Activated T-cell treated with anti-CD3 and anti-CD28 coated beads for 48 hours (primary cell): ENCODE measurements at regions not wholly inside any gene's neighbourhood (a gene's known extent, or its start where the extent isn't known, plus 50 kb on each side); places are given as distances from the start of the nearest gene placed in this dataset.
"Not testable (repeated sequence)": the region's sequence is repeated elsewhere in the genome, so short reads cannot be mapped to it uniquely, and the experiment has no call there.

ENCODE experiments used
- DNase-seq: peaks from one replicate; pipeline ENCODE4 v3.0.0-alpha.2; 2020; ENCODE audit warnings: low read depth

DNA sequence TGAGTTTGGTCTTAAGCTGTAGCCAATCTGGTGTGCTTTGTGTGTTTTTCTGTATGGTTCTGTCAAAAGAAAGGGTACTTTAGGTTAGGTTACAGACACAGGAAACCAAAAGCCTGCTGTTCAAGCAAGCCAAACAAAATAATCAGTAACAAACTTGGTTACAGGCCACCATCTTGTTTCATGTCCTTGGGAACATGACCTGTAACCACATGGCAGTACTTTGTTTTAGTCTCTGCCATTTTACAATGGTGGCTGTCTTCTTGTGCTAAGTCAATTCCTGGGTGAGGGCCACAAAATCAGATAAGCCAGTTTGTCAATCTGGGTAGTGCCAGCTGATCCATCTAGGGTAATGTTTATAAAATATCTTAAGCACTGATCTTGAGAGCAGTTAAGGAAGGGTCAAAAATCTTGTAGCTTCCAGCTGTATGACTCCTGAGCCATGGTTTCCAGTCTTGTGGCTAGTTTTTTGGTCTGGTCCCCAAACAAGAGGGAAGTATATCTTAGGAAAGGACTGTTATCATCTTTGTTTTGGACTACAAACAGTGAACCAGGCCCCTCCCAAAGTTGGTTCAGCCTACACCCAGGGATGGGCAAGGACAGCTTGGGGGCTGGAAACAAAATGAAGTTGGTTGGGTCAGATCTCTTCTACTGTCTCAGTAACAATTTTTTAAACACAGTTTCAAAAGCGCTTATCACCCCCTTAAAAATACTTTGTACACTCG lies 90.0 kb downstream of the IGLL5 start:
- DNase-seq: no peak

- no peak for DNase-seq
Observed at GRCh38 chr22:22978637-22979036, 91.0 kb downstream of the IGLL5 start.

GRCh38 chr22:22979121-22979724 lies 91.1 kb upstream of the GNAZ start:
- DNase-seq: no peak

GRCh38 chr22:22979954-22980353 lies 90.4 kb upstream of the GNAZ start:
- DNase-seq: no peak

GRCh38 chr22:22981670-22982571 lies 88.4 kb upstream of the GNAZ start:
- DNase-seq: no peak

GRCh38 chr22:22982616-22983015 lies 87.7 kb upstream of the GNAZ start:
- no peak for DNase-seq

DNA sequence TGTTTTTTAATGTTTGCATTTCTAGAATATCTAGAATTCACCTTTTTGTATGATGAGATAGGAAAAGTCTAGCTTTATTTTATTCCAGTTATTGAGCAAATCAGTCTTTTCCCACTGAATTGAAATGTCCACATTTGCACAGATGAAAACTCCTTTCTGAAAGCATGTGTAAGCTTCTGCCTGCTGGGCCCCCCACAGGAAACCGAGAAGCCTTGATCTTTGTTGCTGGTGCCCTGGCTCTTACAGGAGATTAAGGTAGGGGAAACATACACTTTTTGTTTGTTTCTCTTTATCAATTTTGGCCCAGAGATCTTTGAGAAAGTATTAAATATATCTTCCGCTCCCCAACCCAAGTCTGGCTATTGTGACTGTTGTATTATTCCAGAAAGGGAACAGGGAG lies 87.2 kb upstream of the GNAZ start:
- no peak for DNase-seq

DNA sequence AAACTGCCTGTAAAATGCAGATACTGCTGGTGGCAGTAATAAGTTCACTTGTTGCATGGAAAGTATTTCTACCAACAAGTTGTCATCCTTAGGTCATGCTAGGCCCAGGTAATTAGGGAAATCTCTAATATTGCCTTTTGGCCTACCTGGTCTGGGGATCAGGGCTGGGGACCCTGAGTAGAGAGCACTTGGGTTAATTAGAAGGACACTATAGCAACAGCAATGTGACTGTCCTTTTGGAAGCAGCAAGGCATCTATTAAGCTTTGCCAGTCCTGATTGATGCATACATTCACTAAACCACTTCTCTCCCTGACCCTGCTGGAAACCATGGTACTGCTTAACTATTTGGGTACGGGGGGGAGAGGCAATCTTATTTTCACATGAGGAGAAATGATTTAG lies 86.5 kb upstream of the GNAZ start:
- DNase-seq: no peak

DNA sequence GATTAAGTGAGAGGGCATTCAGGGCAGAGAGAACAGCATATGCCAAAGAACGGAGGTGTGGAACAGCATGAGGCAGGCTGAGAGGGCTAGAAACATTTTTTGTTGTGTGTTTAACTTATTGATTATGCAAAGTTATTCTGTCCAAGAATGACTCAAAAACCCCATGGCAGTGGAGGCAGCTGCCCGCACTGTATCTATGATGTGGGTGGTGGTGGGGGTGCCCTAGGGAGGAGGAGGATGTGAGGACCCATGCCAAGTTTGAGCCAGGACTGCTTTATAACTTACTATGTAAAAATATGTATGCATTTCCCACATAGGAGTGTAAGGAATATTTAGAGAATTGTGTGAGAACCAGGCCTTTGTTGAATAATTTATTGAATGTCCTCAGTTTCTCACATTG lies 85.4 kb upstream of the GNAZ start:
- no peak for DNase-seq

DNA sequence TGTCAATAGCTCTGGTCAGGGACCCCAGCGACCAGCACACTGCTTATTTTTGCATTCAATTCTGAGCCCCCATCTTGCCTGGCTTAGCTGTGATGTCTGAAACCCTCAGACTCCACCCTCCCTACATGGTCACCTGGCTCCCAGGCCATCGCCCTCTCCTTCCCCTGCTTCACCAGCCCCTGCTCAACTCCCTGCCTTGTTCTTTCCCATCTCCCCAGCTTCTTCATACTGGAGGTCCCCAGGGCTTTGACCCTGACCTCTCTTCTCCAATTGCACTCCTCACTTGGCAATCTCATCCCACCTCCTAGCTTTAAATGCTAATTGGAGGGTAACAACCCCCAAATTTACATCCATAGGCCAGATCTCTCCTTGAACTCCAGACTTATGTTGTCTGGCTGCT lies 84.3 kb upstream of the GNAZ start:
- DNase-seq: no peak

DNA sequence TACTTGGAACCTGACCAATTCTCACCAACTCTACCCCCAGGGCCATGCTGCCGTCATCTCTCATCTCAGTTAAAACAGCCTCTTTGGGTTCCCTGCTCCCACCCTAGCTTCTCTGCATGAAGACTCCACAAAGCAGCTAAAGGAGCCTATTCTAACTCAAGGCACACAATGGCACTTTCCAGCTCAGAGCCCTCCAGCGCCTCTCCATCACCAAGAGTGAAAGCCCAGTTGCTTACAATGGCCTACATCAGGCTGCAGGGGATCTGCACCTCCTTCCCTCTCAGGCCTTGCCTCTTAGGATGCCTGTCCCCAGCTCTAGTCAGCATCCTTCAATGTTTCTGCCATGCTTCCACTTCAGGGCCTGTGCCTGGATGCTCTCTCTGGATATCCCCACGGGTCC lies 83.7 kb upstream of the GNAZ start:
- no peak for DNase-seq

GRCh38 chr22:22988150-22988549 lies 82.2 kb upstream of the GNAZ start:
- DNase-seq: no peak

DNA sequence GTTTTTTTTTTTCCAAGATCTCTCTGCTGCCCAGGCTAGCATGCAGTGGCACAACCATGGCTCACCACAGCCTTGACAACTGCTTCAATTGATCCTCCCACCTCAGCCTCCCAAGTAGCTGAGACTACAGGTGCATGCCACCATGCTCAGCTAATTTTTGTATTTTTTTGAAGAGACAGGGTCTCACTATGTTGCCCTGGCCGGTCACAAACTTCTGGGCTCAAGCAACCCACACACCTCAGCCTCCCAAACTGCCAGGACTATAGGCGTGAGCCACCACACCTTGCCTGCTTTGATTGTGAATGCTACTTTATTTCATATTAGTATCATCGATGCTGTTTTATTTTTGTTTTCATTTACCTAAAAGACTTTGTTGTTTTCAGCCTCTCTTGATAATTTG lies 81.5 kb upstream of the GNAZ start:
- no peak for DNase-seq

DNA sequence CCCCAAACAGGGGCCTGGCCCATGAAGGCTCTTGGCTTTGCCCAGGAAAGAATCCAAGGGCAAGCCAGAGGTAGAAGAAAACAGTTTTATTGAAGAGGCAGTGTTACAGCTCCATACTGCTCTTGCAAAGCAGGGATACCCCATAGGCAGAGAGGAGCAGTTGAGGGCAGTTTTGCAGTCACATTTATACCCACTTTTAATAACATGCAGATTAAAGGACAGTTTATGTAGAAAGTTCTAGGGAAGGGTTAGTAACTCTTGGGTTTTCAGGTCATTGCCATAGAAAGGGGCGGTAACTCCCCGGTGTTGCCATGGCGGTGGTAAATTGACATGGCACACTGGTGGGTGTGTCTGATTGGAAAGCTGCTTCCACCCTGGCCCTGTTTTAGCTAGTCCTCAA lies 80.5 kb upstream of the GNAZ start:
- DNase-seq: no peak

DNA sequence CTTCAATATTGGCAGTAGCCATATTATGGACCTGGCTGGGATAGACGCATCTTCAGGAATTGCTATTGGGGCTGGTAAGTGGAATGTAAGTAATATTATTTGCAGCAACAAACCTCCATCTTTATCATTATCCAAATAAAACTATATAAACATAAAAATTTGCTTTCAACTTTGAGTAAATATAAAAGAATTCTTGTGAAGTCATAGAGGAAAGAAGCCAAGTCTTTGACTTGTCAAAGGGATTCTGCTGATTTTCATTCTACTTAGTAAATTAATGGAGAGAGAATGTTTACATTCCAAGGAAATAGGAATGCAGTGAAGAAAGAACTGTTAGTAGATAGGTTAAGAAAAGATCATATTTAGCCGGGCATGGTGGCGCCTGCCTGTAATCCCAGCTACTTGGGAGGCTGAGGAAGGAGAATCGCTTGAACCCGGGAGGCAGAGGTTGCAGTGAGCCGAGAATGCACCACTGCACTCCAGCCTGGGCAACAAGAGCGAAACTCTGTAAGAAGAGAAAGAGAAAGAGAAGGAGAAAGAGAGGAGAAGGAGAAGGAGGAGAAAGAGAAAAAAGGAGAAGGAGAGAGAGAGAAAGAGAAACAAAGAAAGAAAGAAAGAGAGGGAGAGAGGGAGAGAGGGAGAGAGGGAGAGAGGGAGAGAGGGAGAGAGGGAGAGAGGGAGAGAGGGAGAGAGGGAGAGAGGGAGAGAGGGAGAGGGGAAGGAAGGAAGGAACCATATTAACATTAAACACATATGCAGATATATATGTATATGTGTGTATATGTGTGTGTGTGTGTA lies 79.4 kb upstream of the GNAZ start:
- DNase-seq: not testable (repeated sequence)

DNA sequence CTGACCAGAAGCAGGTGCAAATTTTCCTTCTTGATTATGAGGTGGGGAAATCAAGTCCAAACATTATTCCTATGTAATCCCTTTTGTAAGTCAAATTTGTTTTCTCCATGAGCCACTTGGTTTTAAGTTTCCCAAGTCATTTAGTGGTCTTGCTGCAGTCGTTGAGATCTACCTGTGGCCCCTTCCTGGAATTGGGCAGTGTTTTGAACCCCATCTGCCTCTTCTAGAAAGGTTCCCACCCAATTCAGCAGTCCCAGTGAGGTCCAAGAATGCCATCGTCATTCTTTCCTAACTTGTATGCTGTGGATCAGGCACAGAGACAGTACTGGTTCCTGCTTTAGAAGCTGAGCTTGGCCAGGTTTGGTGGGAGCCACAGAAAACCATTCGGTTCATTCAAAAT lies 77.8 kb upstream of the GNAZ start:
- no peak for DNase-seq

- DNase-seq: no peak
Observed at GRCh38 chr22:22993184-22993583, 77.1 kb upstream of the GNAZ start.

- no peak for DNase-seq
Observed at GRCh38 chr22:22995166-22995565, 75.2 kb upstream of the GNAZ start.

- DNase-seq: no peak
Observed at GRCh38 chr22:22996511-22997261, 73.6 kb upstream of the GNAZ start.

GRCh38 chr22:22997262-22997898 lies 72.9 kb upstream of the GNAZ start:
- DNase-seq: no peak

- no peak for DNase-seq
Observed at GRCh38 chr22:22997988-22998387, 72.3 kb upstream of the GNAZ start.
